ENCODE measurements at regions not wholly inside any gene's neighbourhood (a gene's known extent, or its start where the extent isn't known, plus 50 kb on each side); places are given as distances from the start of the nearest gene placed in this dataset.

GRCh38 chr5:161235569-161235968 lies 311.0 kb downstream of the GABRB2 start:
- no peaks in the 10 kb centered on the region for H3K27me3 ChIP-seq (replicated peaks in 1 of 2; ENCODE audit: control insufficient read depth in 2 of 2, insufficient read depth in 2 of 2, low read length in 1 of 2)
- H3K9ac ChIP-seq (ENCODE audit: control insufficient read depth, insufficient read depth, low read length) = no peak overlapping the region
- no peak for FAIRE-seq
- H2AFZ ChIP-seq (ENCODE audit: control insufficient read depth, low read depth, low read length) = no peak overlapping the region
- no peaks in the 10 kb centered on the region; the same call in 2 of the 3 replicates for H3K9me3 ChIP-seq (replicated peaks; ENCODE audit: control insufficient read depth, insufficient read depth, low read length)
- POLR2A ChIA-PET = no interaction called here
- no peaks in the 10 kb centered on the region for H3K79me2 ChIP-seq (ENCODE audit: control insufficient read depth, insufficient read depth, low read length)
- SMC1A ChIA-PET (ENCODE audit: uncharacterized antibody, unreplicated experiment) = no interaction called here
- BruUV-seq (replicated peaks) = no TSS peak
- H3K4me2 ChIP-seq (ENCODE audit: control insufficient read depth, insufficient read depth) = no peak overlapping the region
- no peak for DNase-seq (ENCODE audit: low read depth, low spot score)
- 0% methylated on average over 1 of the region's 1 CpG for WGBS (ENCODE audit: insufficient coverage, insufficient replicate concordance, low lambda C conversion rate, missing lambda C conversion rate)
- no peak for ATAC-seq
- TF ChIP-seq STAT1 (conservative IDR thresholded peaks at IDR 0.05) (no peak), RAD51 (IDR thresholded peaks at IDR 0.05) (no peak), POLR2AphosphoS5 (IDR thresholded peaks at IDR 0.05; ENCODE audit: low read length) (no peak), WRNIP1 (IDR thresholded peaks at IDR 0.05; ENCODE audit: borderline replicate concordance, low read depth, low read length) (no peak)
- no peak overlapping the region for H3K27ac ChIP-seq (ENCODE audit: control insufficient read depth, insufficient read depth)
- in situ Hi-C loops (cut with MboI) = no loop called here
- intact Hi-C loops (cut with micrococcal nuclease; ENCODE audit: unreplicated experiment) = no loop called here
- CTCF ChIA-PET = no interaction called here
- RAD21 ChIA-PET (ENCODE audit: unreplicated experiment) = no interaction called here
- H3K36me3 ChIP-seq (ENCODE audit: control insufficient read depth in 2 of 2, insufficient read depth in 2 of 2, low read length in 1 of 2) = no peaks in the 10 kb centered on the region
- no peaks in the 10 kb centered on the region for H3K4me1 ChIP-seq (ENCODE audit: control insufficient read depth, insufficient read depth, low read length)
- no peaks in the 10 kb centered on the region for H4K20me1 ChIP-seq (ENCODE audit: control insufficient read depth, insufficient read depth)
- H3K4me3 ChIP-seq = no peak overlapping the region

DNA sequence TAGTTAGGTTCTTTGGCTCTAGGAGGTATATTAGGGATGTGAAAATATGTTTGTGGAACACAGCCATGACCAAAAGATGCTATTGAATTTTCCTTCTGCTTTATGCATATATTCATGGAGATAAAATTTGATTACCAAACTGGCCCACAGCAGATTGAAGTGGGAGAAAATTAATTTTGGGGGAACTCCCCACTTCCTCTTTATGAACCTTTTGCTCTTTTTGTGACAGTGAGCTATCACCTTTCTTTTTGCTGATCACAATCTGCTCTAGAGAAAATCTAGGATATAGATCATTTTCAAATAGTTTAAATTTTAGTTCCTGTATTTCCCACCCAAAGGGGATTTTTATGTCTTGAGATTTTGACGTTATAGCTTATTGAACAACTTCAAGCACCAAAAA lies 313.0 kb downstream of the GABRB2 start:
- FAIRE-seq (no peak), DNase-seq (ENCODE audit: low read depth, low spot score) (no peak), ATAC-seq (no peak)
- in situ Hi-C loops (cut with MboI) = no loop called here
- no peak overlapping the region for H3K4me2 ChIP-seq (ENCODE audit: control insufficient read depth, insufficient read depth)
- no peak overlapping the region for H3K4me3 ChIP-seq
- ChIA-PET CTCF (interaction anchor here (1.0 kb wide), 1 partner anchor 25 kb away, joined by 3 read pairs; no protein-coding TSS in a partner anchor), SMC1A (ENCODE audit: uncharacterized antibody, unreplicated experiment) (no interaction called here), POLR2A (no interaction called here), RAD21 (ENCODE audit: unreplicated experiment) (no interaction called here)
- H3K4me1 ChIP-seq (ENCODE audit: control insufficient read depth, insufficient read depth, low read length) = no peaks in the 10 kb centered on the region
- no peaks in the 10 kb centered on the region for H3K79me2 ChIP-seq (ENCODE audit: control insufficient read depth, insufficient read depth, low read length)
- no peaks in the 10 kb centered on the region; the same call in 2 of the 3 replicates for H3K9me3 ChIP-seq (replicated peaks; ENCODE audit: control insufficient read depth, insufficient read depth, low read length)
- BruUV-seq (replicated peaks) = no TSS peak
- H3K27me3 ChIP-seq (replicated peaks in 1 of 2; ENCODE audit: control insufficient read depth in 2 of 2, insufficient read depth in 2 of 2, low read length in 1 of 2) = no peaks in the 10 kb centered on the region
- intact Hi-C loops (cut with micrococcal nuclease; ENCODE audit: unreplicated experiment) = no loop called here
- H3K27ac ChIP-seq (ENCODE audit: control insufficient read depth, insufficient read depth) = no peak overlapping the region
- WGBS (ENCODE audit: insufficient coverage, insufficient replicate concordance, low lambda C conversion rate, missing lambda C conversion rate) = 50% methylated on average over 1 of the region's 1 CpG
- H3K9ac ChIP-seq (ENCODE audit: control insufficient read depth, insufficient read depth, low read length) = no peak overlapping the region
- peak; percentile 87 for TF ChIP-seq SPI1 (IDR thresholded peaks at IDR 0.05; ENCODE audit: borderline replicate concordance, insufficient read depth, low read depth, low read length)
- no peak for TF ChIP-seq MTA3 (IDR thresholded peaks at IDR 0.05; ENCODE audit: borderline replicate concordance, low read length)
- H4K20me1 ChIP-seq (ENCODE audit: control insufficient read depth, insufficient read depth) = no peaks in the 10 kb centered on the region
- no peak overlapping the region for H2AFZ ChIP-seq (ENCODE audit: control insufficient read depth, low read depth, low read length)
- H3K36me3 ChIP-seq (ENCODE audit: control insufficient read depth in 2 of 2, insufficient read depth in 2 of 2, low read length in 1 of 2) = no peaks in the 10 kb centered on the region

Data from GM12878 (cell line).